MM.1S (cell line): ENCODE measurements at regions not wholly inside any gene's neighbourhood (a gene's known extent, or its start where the extent isn't known, plus 50 kb on each side); places are given as distances from the start of the nearest gene placed in this dataset.

ENCODE experiments used
- EZH2 ChIP-seq: fragments of 300-600 bp; sonication (generic); optimal IDR thresholded peaks from 2 replicates; pipeline ENCODE3; 2017; ENCODE audit warnings: low read depth, mild to moderate bottlenecking, antibody characterized with exemption, low read length, mixed read lengths
- TF ChIP-seq, protein P1 (sequence below): fragments of 300-600 bp; sonication (generic); IDR thresholded peaks from 2 replicates; pipeline ENCODE4 v1.5.1; 2016; ENCODE audit warnings: antibody characterized with exemption, low read length, mixed read lengths

DNA sequence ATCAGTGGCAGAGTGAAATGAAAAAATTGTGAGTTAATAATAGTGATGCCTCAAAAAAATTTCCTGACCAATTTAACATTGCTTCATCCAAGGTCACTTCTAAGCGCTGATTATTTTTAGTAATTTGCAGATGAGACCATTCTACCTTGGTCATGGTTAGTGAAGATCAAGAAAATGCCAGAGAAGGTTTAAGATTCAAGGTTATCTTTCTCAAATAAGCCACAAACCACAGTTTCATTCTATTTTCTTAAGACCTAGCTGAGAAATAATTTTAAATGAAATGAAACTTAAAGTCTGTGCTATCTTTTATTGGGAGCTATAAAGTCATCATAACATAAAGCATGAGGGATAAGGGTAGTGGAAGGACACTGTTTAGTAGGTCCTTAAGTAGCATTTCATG, 353.9 kb upstream of the NAALADL2 start:
- TF ChIP-seq, protein P1, sequence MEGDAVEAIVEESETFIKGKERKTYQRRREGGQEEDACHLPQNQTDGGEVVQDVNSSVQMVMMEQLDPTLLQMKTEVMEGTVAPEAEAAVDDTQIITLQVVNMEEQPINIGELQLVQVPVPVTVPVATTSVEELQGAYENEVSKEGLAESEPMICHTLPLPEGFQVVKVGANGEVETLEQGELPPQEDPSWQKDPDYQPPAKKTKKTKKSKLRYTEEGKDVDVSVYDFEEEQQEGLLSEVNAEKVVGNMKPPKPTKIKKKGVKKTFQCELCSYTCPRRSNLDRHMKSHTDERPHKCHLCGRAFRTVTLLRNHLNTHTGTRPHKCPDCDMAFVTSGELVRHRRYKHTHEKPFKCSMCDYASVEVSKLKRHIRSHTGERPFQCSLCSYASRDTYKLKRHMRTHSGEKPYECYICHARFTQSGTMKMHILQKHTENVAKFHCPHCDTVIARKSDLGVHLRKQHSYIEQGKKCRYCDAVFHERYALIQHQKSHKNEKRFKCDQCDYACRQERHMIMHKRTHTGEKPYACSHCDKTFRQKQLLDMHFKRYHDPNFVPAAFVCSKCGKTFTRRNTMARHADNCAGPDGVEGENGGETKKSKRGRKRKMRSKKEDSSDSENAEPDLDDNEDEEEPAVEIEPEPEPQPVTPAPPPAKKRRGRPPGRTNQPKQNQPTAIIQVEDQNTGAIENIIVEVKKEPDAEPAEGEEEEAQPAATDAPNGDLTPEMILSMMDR = no peak
- TF ChIP-seq EZH2 = no peak
